DMS 273 treated with DMSO at 0.1 percent for 48 hours (cell line): ENCODE measurements at regions not wholly inside any gene's neighbourhood (a gene's known extent, or its start where the extent isn't known, plus 50 kb on each side); places are given as distances from the start of the nearest gene placed in this dataset.

ENCODE experiments used
- DNase-seq: peaks from one replicate; lab custom pipeline; 2025; lab: John Stamatoyannopoulos, UW

- DNase-seq = no peak
These were observed 139.0 kb upstream of the MKLN1 start for GRCh38 chr7:131188367-131189339.

- DNase-seq = no peak
These were observed 138.2 kb upstream of the MKLN1 start for GRCh38 chr7:131189488-131189887.

GRCh38 chr7:131190146-131190545, 137.5 kb upstream of the MKLN1 start:
- DNase-seq = no peak

GRCh38 chr7:131190581-131190980, 137.1 kb upstream of the MKLN1 start:
- DNase-seq = no peak

- DNase-seq = no peak
These were observed 133.4 kb upstream of the MKLN1 start for GRCh38 chr7:131194070-131194865.

- DNase-seq = no peak
These were observed 130.9 kb upstream of the MKLN1 start for GRCh38 chr7:131196803-131197202.

GRCh38 chr7:131197920-131198615, 129.6 kb upstream of the MKLN1 start:
- no peak for DNase-seq

GRCh38 chr7:131202451-131202850, 125.2 kb upstream of the MKLN1 start:
- DNase-seq = no peak

GRCh38 chr7:131203291-131203976, 124.2 kb upstream of the MKLN1 start:
- DNase-seq = no peak

GRCh38 chr7:131208777-131209176, 118.9 kb upstream of the MKLN1 start:
- no peak for DNase-seq

GRCh38 chr7:131210618-131211017, 117.1 kb upstream of the MKLN1 start:
- DNase-seq = no peak

- DNase-seq = no peak
These were observed 116.2 kb upstream of the MKLN1 start for GRCh38 chr7:131211500-131211899.

- DNase-seq = no peak
These were observed 115.6 kb upstream of the MKLN1 start for GRCh38 chr7:131212114-131212513.

- no peak for DNase-seq
These were observed 108.9 kb upstream of the MKLN1 start for GRCh38 chr7:131218727-131219128.

GRCh38 chr7:131219312-131220041, 108.2 kb upstream of the MKLN1 start:
- DNase-seq = no peak

- no peak for DNase-seq
These were observed 106.6 kb upstream of the MKLN1 start for GRCh38 chr7:131221061-131221460.

GRCh38 chr7:131222171-131222570, 105.5 kb upstream of the MKLN1 start:
- DNase-seq = no peak

GRCh38 chr7:131223151-131223550, 104.5 kb upstream of the MKLN1 start:
- DNase-seq = no peak

- no peak for DNase-seq
These were observed 102.7 kb upstream of the MKLN1 start for GRCh38 chr7:131224996-131225395.

- no peak for DNase-seq
These were observed 101.8 kb upstream of the MKLN1 start for GRCh38 chr7:131225619-131226513.
